Neural crest cell (in vitro differentiated cells): ENCODE measurements at regions not wholly inside any gene's neighbourhood (a gene's known extent, or its start where the extent isn't known, plus 50 kb on each side); places are given as distances from the start of the nearest gene placed in this dataset.
"Not testable (repeated sequence)": the region's sequence is repeated elsewhere in the genome, so short reads cannot be mapped to it uniquely, and the experiment has no call there.

Experiments used
- DNase-seq: peaks from one replicate; pipeline ENCODE4 v3.0.0; 2021; ENCODE audit warnings: low read depth, mixed read lengths, low spot score
- H3K27ac Mint-ChIP-seq: one replicate; pipeline ENCODE4 v1.8.0; 2021; ENCODE audit warnings: mild to moderate bottlenecking, mixed read lengths; ENCODE audit not compliant: unreplicated experiment
- H3K27me3 Mint-ChIP-seq: 2 replicates; pipeline ENCODE4 v1.8.0; 2021; ENCODE audit warnings: low read depth, mild to moderate bottlenecking, mixed read lengths
- H3K36me3 Mint-ChIP-seq: 2 replicates; pipeline ENCODE4 v1.8.0; 2021; ENCODE audit warnings: low read depth, mild to moderate bottlenecking, mixed read lengths
- H3K4me1 Mint-ChIP-seq: 2 replicates; pipeline ENCODE4 v1.8.0; 2021; ENCODE audit warnings: mixed read lengths
- H3K4me3 Mint-ChIP-seq: one replicate; pipeline ENCODE4 v1.8.0; 2021; ENCODE audit warnings: mild to moderate bottlenecking, mixed read lengths
- H3K9me3 Mint-ChIP-seq: 2 replicates; pipeline ENCODE4 v1.8.0; 2021; ENCODE audit warnings: mixed read lengths
- CTCF ChIP-seq: fragments of 200-600 bp; sonication (generic); conservative IDR thresholded peaks from 2 replicates; pipeline ENCODE4 v1.5.0; 2021; ENCODE audit warnings: antibody characterized with exemption, mild to moderate bottlenecking

- Mint-ChIP-seq H3K4me1 (no peaks in the 10 kb centered on the region), H3K27ac (no peak overlapping the region), H3K27me3 (no peaks in the 10 kb centered on the region), H3K36me3 (no peaks in the 10 kb centered on the region), H3K9me3 (no peaks in the 10 kb centered on the region), H3K4me3 (no peak overlapping the region)
- DNase-seq = no peak
- TF ChIP-seq CTCF = no peak
Measured at GRCh38 chr5:121424976-121425375, 426.7 kb upstream of the FTMT start.

DNA sequence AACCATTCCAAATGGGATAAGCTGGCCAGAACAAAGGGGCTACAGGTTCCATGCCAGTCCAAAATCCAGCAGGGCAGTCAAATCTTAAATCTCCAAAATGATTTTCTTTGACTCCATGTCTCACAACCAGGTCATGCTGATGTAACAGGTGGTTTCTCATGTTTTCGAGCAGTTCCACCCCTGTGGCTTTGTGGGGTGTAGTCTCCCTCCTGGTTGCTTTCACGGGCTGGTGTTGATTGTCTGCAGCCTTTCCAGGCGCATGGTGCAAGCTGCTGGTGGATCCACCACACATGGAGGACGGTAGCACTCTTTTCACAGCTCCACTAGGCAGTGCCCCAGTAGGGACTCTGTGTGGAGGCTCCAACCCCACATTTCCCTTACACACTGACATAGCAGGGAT is 425.5 kb upstream of the FTMT start:
- Mint-ChIP-seq H3K4me3 (no peak overlapping the region), H3K4me1 (no peaks in the 10 kb centered on the region), H3K36me3 (no peaks in the 10 kb centered on the region), H3K27me3 (no peaks in the 10 kb centered on the region), H3K27ac (no peak overlapping the region), H3K9me3 (no peaks in the 10 kb centered on the region)
- DNase-seq = no peak
- no peak for TF ChIP-seq CTCF

DNA sequence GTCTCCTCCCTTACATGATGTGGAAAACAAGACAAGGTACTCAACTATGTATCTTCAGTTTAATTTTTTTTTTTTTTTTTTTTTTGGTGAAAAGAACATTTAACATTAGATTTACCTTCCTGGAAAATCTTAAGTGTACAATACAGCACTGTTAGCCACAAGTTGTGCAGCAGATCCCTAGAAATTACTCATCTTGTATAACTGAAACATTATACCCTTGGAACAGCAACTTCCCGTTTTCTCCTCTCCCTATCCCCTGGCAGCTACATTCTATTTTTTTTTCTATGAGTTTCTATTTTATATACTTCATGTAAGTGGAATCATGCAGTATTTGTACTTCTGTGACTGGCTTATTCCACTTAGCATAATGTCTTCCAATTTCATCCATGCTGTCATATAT is 421.9 kb upstream of the FTMT start:
- DNase-seq = no peak
- no peaks in the 10 kb centered on the region for H3K9me3 Mint-ChIP-seq
- H3K4me3 Mint-ChIP-seq = no peak overlapping the region
- TF ChIP-seq CTCF = no peak
- no peak overlapping the region for H3K27ac Mint-ChIP-seq
- H3K27me3 Mint-ChIP-seq = no peaks in the 10 kb centered on the region
- H3K4me1 Mint-ChIP-seq = no peaks in the 10 kb centered on the region
- H3K36me3 Mint-ChIP-seq = no peaks in the 10 kb centered on the region

- Mint-ChIP-seq H3K4me1 (no peaks in the 10 kb centered on the region), H3K4me3 (no peak overlapping the region), H3K27ac (no peak overlapping the region), H3K9me3 (no peaks in the 10 kb centered on the region), H3K27me3 (no peaks in the 10 kb centered on the region), H3K36me3 (no peaks in the 10 kb centered on the region)
- DNase-seq = no peak
- no peak for TF ChIP-seq CTCF
Measured at GRCh38 chr5:121430538-121430937, 421.1 kb upstream of the FTMT start.

DNA sequence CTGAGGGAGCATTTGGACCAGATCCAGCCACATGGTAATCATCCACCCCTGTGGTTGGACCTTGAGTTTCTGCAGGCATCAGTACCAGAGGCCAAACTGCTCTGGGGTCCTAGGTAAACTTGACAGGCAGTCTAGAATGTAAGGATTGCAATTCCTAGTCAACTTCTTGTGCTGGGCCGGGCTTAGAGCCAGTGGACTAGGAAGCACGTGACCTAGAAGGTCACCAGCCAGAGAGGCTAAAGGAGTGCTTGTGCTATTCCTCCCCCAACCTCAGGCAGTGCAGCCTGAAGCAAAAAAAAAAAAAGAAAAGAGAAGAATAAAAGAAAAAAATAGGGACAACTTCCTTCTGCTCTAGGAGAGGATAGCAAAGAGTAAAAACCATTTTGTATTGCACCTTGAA is 406.2 kb upstream of the FTMT start:
- Mint-ChIP-seq H3K27ac (no peak overlapping the region), H3K27me3 (no peaks in the 10 kb centered on the region), H3K4me3 (no peak overlapping the region), H3K36me3 (peaks cover 3% of the 10 kb centered on the region), H3K4me1 (no peaks in the 10 kb centered on the region), H3K9me3 (peaks cover 8% of the 10 kb centered on the region)
- no peak for DNase-seq
- no peak for TF ChIP-seq CTCF

GRCh38 chr5:121462441-121462840 is 389.2 kb upstream of the FTMT start:
- Mint-ChIP-seq H3K4me3 (no peak overlapping the region), H3K9me3 (no peaks in the 10 kb centered on the region), H3K4me1 (no peaks in the 10 kb centered on the region), H3K27me3 (no peaks in the 10 kb centered on the region), H3K27ac (no peak overlapping the region), H3K36me3 (no peaks in the 10 kb centered on the region)
- no peak for DNase-seq
- TF ChIP-seq CTCF = no peak

- H3K4me3 Mint-ChIP-seq, H3K4me1 Mint-ChIP-seq, DNase-seq, H3K27ac Mint-ChIP-seq, H3K36me3 Mint-ChIP-seq, H3K27me3 Mint-ChIP-seq, H3K9me3 Mint-ChIP-seq: not testable (repeated sequence)
Measured at GRCh38 chr5:121471222-121471621, 380.5 kb upstream of the FTMT start.
